PC-3 (cell line): ENCODE measurements at regions not wholly inside any gene's neighbourhood (a gene's known extent, or its start where the extent isn't known, plus 50 kb on each side); places are given as distances from the start of the nearest gene placed in this dataset.

Source experiments
- EZH2 ChIP-seq: fragments of 300-600 bp; sonication (generic); IDR thresholded peaks from one replicate; pipeline ENCODE4 v1.6.1; 2017; ENCODE audit warnings: antibody characterized with exemption, mild to moderate bottlenecking, low read length; ENCODE audit not compliant: unreplicated experiment
- EZH2phosphoT487 ChIP-seq: fragments of 300-600 bp; sonication (generic); IDR thresholded peaks from 2 replicates; pipeline ENCODE4 v1.6.1; 2018; ENCODE audit warnings: mild to moderate bottlenecking, antibody characterized with exemption, low read length, borderline replicate concordance
- TF ChIP-seq, protein P1 (sequence below): fragments of 300-600 bp; sonication (generic); conservative IDR thresholded peaks from 2 replicates; pipeline ENCODE4 v1.5.1; 2017; ENCODE audit warnings: antibody characterized with exemption, low read depth, mild to moderate bottlenecking, low read length

DNA sequence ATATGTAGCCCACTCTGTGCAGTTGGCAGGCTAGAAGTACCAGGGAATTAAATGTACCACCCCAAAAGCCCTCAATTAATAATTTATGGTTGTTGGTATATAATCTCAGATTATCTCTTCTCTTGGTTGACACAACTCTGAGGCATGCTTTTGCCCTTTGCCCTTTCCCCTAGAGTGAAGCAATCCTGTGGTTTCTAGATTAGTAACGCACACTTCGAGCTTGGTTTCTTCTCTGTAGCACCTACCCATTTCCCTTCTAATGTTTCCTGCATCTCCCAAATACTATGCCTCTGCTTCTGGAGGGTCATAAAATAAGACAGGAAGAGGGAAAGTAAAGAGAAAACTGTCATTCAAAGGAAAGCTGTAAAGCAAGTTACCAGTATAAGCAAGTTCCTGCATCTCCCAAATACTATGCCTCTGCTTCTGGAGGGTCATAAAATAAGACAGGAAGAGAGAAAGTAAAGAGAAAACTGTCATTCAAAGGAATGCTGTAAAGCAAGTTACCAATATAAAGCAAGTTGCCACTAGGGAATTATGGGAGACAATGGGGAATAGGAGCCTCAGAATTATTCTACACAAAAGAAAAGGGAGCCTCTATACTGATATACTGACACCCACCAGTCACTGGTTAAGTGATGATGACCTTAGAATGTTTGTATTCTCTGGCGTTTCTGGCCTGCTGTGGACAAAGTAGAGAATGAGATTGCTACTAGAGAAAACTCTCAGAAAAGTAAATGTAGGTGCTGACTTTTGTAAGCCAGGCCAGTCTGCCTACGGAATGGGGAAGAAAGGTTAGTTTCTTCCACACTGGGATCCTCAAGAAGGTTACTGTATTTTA is 862.6 kb upstream of the MAN1A1 start:
- TF ChIP-seq EZH2 = no peak
- no peak for TF ChIP-seq EZH2phosphoT487
- TF ChIP-seq, protein P1, sequence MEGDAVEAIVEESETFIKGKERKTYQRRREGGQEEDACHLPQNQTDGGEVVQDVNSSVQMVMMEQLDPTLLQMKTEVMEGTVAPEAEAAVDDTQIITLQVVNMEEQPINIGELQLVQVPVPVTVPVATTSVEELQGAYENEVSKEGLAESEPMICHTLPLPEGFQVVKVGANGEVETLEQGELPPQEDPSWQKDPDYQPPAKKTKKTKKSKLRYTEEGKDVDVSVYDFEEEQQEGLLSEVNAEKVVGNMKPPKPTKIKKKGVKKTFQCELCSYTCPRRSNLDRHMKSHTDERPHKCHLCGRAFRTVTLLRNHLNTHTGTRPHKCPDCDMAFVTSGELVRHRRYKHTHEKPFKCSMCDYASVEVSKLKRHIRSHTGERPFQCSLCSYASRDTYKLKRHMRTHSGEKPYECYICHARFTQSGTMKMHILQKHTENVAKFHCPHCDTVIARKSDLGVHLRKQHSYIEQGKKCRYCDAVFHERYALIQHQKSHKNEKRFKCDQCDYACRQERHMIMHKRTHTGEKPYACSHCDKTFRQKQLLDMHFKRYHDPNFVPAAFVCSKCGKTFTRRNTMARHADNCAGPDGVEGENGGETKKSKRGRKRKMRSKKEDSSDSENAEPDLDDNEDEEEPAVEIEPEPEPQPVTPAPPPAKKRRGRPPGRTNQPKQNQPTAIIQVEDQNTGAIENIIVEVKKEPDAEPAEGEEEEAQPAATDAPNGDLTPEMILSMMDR = no peak
